C4-2B (cell line): ENCODE measurements at regions not wholly inside any gene's neighbourhood (a gene's known extent, or its start where the extent isn't known, plus 50 kb on each side); places are given as distances from the start of the nearest gene placed in this dataset.

Experiments
- ZFX ChIP-seq: fragments of 450-650 bp; IDR thresholded peaks from 2 replicates; pipeline ENCODE4 v1.6.1; 2017
- TF ChIP-seq, protein P1 (sequence below): fragments of 450-650 bp; conservative IDR thresholded peaks from 2 replicates; pipeline ENCODE4 v1.5.1; 2017; ENCODE audit warnings: mild to moderate bottlenecking

DNA sequence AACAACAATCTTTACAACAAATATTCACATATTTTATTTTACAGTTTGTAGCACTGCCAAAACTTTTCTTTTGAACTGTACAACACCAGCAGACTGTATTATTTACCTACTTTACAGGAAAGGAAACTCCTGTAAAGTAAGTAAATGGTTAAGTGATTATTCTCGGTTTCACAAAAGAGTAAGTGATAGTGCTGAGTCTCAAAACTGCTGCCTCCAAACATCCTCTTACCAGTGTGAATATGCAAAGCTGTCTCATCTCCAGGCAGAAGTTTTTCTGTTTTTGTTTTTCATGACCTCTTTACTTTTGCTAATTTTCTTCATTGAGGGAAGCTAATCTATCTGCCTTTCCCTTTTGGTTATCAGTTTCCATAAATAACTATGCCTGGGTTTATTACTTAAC is 286.7 kb downstream of the SRGAP2C start:
- no peak for TF ChIP-seq ZFX
- TF ChIP-seq, protein P1, sequence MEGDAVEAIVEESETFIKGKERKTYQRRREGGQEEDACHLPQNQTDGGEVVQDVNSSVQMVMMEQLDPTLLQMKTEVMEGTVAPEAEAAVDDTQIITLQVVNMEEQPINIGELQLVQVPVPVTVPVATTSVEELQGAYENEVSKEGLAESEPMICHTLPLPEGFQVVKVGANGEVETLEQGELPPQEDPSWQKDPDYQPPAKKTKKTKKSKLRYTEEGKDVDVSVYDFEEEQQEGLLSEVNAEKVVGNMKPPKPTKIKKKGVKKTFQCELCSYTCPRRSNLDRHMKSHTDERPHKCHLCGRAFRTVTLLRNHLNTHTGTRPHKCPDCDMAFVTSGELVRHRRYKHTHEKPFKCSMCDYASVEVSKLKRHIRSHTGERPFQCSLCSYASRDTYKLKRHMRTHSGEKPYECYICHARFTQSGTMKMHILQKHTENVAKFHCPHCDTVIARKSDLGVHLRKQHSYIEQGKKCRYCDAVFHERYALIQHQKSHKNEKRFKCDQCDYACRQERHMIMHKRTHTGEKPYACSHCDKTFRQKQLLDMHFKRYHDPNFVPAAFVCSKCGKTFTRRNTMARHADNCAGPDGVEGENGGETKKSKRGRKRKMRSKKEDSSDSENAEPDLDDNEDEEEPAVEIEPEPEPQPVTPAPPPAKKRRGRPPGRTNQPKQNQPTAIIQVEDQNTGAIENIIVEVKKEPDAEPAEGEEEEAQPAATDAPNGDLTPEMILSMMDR: no peak
